GM12873 (cell line): ENCODE measurements at regions not wholly inside any gene's neighbourhood (a gene's known extent, or its start where the extent isn't known, plus 50 kb on each side); places are given as distances from the start of the nearest gene placed in this dataset.

ENCODE experiments used
- CTCF ChIP-seq: IDR thresholded peaks from 2 replicates; pipeline ENCODE4 v1.5.1; 2012; ENCODE audit warnings: low read depth, mild to moderate bottlenecking, moderate library complexity, low read length, control low read depth; ENCODE audit not compliant: insufficient read depth; ENCODE audit errors: missing control alignments

DNA sequence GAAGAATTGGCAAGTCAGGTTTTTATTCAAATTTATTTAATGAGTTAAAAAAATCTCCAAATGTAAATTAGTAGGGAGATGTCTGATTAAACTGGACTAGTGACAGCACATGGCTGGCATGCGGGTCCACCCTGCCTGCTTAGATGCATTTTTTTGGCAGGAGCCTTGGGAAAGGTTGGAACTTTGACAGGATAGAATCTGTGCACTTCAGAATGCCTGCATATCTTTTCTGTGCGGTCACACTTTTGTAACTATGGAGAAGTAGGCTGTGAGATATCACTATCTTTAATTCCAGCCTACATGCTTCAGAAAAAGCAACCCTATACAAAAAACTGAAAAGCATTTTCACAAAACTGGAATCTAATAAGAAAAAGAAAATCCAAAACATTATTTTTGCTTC, 317.8 kb downstream of the MBD2 start:
- TF ChIP-seq CTCF = no peak

GRCh38 chr18:53894675-53895442, 329.6 kb downstream of the MBD2 start:
- TF ChIP-seq CTCF = no peak

DNA sequence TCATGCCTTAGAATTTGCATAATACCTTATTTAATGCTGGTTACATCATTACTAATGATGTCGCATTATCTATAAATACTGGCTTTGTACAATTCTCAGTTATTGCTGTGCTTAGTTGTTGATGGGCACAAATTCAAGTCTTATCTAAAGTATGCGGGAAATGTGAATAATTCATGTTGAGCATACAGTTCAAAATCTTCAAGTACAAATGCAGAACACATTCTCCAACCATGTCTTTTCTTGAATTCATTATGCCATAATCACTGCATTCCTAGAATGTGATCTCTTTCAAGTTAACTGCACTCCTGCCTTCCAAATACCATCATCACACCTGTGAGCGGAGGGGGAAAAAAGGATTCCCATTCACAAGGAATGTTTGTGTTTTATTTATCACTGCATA, 337.0 kb downstream of the MBD2 start:
- no peak for TF ChIP-seq CTCF

- no peak for TF ChIP-seq CTCF
Observed at GRCh38 chr18:53886058-53886457, 338.4 kb downstream of the MBD2 start.

DNA sequence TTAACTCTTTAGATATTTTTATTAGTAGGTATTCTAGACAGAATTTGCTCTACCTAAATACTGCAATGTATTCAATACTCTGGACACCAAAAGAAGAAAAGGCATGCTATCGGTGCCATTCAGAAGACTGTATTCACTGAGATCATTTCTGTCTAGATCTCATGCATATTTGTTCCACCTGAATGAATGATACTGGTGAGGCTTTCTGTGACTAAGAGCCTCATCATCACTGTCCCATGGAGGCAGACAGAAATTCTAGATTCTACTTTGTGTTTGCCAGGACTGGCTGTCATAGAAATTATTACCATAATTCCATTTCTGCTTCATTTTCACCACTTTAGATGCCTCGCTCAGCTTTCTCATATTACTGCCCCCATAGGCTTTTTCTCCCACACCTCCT, 340.7 kb downstream of the MBD2 start:
- TF ChIP-seq CTCF = no peak

DNA sequence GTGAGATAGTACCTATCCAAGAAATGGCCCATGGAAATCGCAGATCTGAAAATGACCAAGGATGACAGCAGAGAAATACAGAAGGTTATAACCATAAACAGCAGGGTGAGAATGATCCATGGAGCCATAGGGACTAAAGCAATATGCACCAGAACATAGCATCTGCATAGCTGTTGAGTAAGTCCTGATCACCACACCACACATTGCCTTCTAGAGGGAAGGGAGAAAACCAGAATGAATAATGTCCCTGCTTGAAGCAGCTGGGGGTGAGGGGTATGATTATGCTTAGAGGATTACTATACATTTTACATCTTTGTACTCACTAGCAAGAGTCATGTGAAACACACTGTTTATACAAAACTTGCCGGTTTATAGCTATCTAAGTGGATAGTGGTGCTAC, 350.4 kb downstream of the MBD2 start:
- TF ChIP-seq CTCF = no peak

DNA sequence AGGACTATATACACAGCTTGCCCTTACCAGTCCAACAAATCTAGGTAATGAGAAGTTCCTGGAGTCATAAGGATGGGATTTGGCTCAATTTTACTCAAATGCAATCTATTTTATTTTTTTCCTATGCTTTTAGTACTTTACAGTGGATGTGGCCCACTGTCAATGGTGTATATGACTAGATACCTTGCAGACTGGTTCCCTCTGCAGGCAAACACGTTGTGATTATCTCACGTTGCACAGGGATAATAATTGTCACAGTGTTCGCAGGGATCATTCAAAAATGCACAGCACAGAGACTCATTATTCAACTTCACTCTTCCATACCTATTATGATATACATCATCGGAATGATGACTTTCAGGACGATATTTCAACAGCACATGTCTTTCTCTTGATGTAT, 359.7 kb downstream of the MBD2 start:
- no peak for TF ChIP-seq CTCF

GRCh38 chr18:53862921-53863320, 361.5 kb downstream of the MBD2 start:
- no peak for TF ChIP-seq CTCF
